ENCODE measurements at regions not wholly inside any gene's neighbourhood (a gene's known extent, or its start where the extent isn't known, plus 50 kb on each side); places are given as distances from the start of the nearest gene placed in this dataset.

DNA sequence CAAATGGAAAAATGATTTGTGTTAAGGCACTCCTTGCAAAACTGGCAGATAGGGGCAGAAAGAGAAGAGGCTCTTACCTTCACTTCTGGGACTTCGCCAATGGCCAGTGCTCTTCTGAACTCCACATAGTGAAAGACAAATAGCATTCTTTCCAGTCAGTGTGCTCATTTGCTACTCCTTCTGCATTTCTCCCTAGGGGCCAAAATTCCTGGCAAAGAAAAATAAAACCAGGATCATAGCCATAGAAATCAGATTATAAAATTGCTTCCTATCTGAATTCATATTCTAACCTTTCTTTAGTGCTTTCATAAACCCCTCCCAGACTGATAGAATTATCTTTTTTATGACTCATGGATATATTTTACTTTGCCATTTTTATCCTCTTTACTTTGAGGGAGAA lies 56.9 kb upstream of the PELI1 start:
- TF ChIP-seq POLR2A (IDR thresholded peaks at IDR 0.05; ENCODE audit: extremely low read depth, insufficient read length) (no peak), CTCF (IDR thresholded peaks at IDR 0.05; ENCODE audit: low read depth, low read length) (no peak), MAX (IDR thresholded peaks at IDR 0.05; ENCODE audit: low read depth, low read length) (no peak), MYC (IDR thresholded peaks at IDR 0.05; ENCODE audit: low read depth, low read length) (no peak)
